GM19328 (cell line): ENCODE measurements at regions not wholly inside any gene's neighbourhood (a gene's known extent, or its start where the extent isn't known, plus 50 kb on each side); places are given as distances from the start of the nearest gene placed in this dataset.

Source experiments
- ATAC-seq: cut with Tn5 transposase; IDR thresholded peaks from one replicate; pipeline ENCODE4 v1.9.1; 2021; ENCODE audit warnings: mild to moderate bottlenecking, moderate library complexity; ENCODE audit not compliant: unreplicated experiment

- ATAC-seq = no peak
Measured at GRCh38 chr6:10060004-10060403, 354.9 kb downstream of the TFAP2A start.

- ATAC-seq = no peak
Measured at GRCh38 chr6:10054672-10055071, 360.2 kb downstream of the TFAP2A start.

GRCh38 chr6:10051283-10051682 lies 363.6 kb downstream of the TFAP2A start:
- ATAC-seq = no peak

GRCh38 chr6:10048370-10049297 lies 366.2 kb downstream of the TFAP2A start:
- no peak for ATAC-seq

GRCh38 chr6:10042280-10042679 lies 372.6 kb downstream of the TFAP2A start:
- ATAC-seq = no peak

- ATAC-seq = no peak
Measured at GRCh38 chr6:10033223-10033829, 381.5 kb downstream of the TFAP2A start.

- no peak for ATAC-seq
Measured at GRCh38 chr6:10031617-10032016, 383.3 kb downstream of the TFAP2A start.

- ATAC-seq = no peak
Measured at GRCh38 chr6:10030942-10031537, 383.8 kb downstream of the TFAP2A start.

- no peak for ATAC-seq
Measured at GRCh38 chr6:10028222-10028621, 386.7 kb downstream of the TFAP2A start.

- no peak for ATAC-seq
Measured at GRCh38 chr6:10019851-10020250, 395.0 kb downstream of the TFAP2A start.

- no peak for ATAC-seq
Measured at GRCh38 chr6:10014557-10014956, 400.3 kb downstream of the TFAP2A start.

- ATAC-seq = no peak
Measured at GRCh38 chr6:10000551-10000950, 414.3 kb downstream of the TFAP2A start.

- no peak for ATAC-seq
Measured at GRCh38 chr6:9999796-10000195, 415.1 kb downstream of the TFAP2A start.

- no peak for ATAC-seq
Measured at GRCh38 chr6:9986273-9986672, 428.6 kb downstream of the TFAP2A start.

- no peak for ATAC-seq
Measured at GRCh38 chr6:9985481-9985880, 429.4 kb downstream of the TFAP2A start.

- no peak for ATAC-seq
Measured at GRCh38 chr6:9984607-9985006, 430.3 kb downstream of the TFAP2A start.

GRCh38 chr6:9983168-9983567 lies 431.7 kb downstream of the TFAP2A start:
- no peak for ATAC-seq

GRCh38 chr6:9982215-9982614 lies 432.7 kb downstream of the TFAP2A start:
- no peak for ATAC-seq

- no peak for ATAC-seq
Measured at GRCh38 chr6:9979996-9980395, 434.9 kb downstream of the TFAP2A start.

- no peak for ATAC-seq
Measured at GRCh38 chr6:9978480-9978879, 436.4 kb downstream of the TFAP2A start.

GRCh38 chr6:9977411-9977810 lies 437.5 kb downstream of the TFAP2A start:
- ATAC-seq = no peak

- ATAC-seq = no peak
Measured at GRCh38 chr6:9961646-9962045, 453.2 kb downstream of the TFAP2A start.
